ENCODE measurements at regions not wholly inside any gene's neighbourhood (a gene's known extent, or its start where the extent isn't known, plus 50 kb on each side); places are given as distances from the start of the nearest gene placed in this dataset.
A peak's percentile ranks its signal among the peaks of the same experiment; 100 is the strongest.

DNA sequence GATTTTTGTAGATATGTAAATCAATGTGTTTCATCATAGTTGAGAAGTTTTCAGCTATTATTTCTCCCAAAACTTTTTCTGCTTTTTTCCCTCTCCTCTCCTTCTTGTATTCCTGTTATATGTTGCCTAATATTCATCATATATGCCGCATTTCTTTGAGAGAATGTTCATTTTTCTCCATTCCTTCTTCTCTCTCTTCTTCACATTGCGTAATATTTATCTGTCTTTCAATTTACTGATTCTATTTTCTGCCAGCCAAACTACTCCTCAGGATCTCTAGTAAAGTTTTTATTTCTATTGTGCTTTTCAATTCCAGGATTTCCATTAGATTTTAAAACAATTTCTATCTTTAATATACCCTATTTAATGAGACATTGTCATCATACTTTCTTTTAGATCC is 896.8 kb downstream of the EPHA7 start:
- Histone ChIP-seq H3K4me3 (no peak overlapping the region), H3K27ac (no peak overlapping the region), H3K4me2 (no peak overlapping the region), H4K20me1 (no peaks in the 10 kb centered on the region), H3K9me3 (no peaks in the 10 kb centered on the region), H3K4me1 (no peaks in the 10 kb centered on the region), H3K27me3 (no peaks in the 10 kb centered on the region), H3K9ac (no peak overlapping the region), H3K36me3 (no peaks in the 10 kb centered on the region)
- peak; percentile 44; the same call in 1 of the 2 replicates for TF ChIP-seq Cebpa-rat (IDR thresholded peaks at IDR 0.05)

DNA sequence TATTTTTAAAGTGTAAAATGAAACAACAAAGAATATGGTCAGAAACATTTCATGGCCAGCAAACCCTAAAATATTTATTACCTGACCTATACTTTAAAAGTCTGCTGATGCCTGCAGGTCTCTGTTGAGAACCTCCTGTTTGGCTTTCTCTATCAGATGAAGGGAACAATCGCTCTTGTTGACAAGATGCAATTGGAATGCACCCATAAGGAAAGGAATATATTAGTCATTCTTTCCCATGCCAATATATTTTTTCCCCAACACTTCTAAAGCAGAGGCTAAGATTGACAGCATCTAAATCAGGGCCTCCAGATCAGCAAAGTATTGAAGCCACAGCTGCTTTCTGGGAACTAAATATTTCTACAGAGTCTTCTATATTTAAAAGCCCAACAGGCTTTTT is 897.8 kb downstream of the EPHA7 start:
- no peaks in the 10 kb centered on the region for H3K9me3 ChIP-seq
- no peak overlapping the region for H3K4me2 ChIP-seq
- H3K27me3 ChIP-seq: no peaks in the 10 kb centered on the region
- H3K4me1 ChIP-seq: no peaks in the 10 kb centered on the region
- no peaks in the 10 kb centered on the region for H3K36me3 ChIP-seq
- no peak overlapping the region for H3K4me3 ChIP-seq
- H4K20me1 ChIP-seq: no peaks in the 10 kb centered on the region
- TF ChIP-seq Cebpa-rat (IDR thresholded peaks at IDR 0.05): no peak
- H3K9ac ChIP-seq: no peak overlapping the region
- no peak overlapping the region for H3K27ac ChIP-seq

DNA sequence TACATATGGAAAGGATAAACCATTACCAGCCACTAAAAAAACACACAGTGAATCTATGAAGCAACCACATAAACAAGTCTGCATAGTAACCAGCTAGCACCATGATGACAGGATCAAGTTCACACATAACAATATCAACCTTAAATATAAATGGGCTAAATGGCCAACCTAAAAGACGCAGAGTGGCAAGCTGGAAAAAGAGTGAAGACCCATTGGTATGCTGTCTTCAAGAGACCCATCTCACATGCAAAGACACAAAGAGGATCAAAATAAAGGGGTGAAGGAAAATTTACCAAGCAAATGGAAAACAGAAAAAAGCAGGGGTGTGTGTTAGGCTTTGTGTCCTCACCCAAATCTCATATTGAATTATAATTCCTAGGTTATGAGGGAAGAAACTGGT is 909.2 kb downstream of the EPHA7 start:
- Histone ChIP-seq H3K9me3 (peaks cover 37% of the 10 kb centered on the region), H3K36me3 (no peaks in the 10 kb centered on the region), H4K20me1 (no peaks in the 10 kb centered on the region), H3K4me2 (no peak overlapping the region), H3K4me1 (no peaks in the 10 kb centered on the region), H3K4me3 (no peak overlapping the region), H3K27me3 (no peaks in the 10 kb centered on the region), H3K9ac (no peak overlapping the region), H3K27ac (no peak overlapping the region)
- no peak for TF ChIP-seq Cebpa-rat (IDR thresholded peaks at IDR 0.05)

DNA sequence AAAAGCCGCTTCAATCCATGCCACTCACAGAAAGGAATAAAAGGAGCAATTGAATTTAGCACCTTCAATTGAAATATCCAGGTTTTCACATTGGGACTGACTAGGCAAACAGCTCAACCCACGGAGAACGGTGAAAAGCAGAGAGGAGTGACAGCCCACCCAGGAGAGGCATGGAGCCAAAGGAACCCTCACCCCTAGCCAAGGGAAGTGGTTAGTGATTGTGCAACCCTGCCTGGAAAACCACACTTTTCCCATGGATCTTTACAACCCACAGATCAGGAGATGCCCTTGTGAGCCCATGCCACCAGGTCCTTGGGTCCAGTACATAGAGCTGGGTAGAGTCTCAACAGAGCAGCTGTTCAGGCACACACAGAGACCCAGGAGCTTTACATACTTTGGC is 911.8 kb downstream of the EPHA7 start:
- no peaks in the 10 kb centered on the region for H3K4me1 ChIP-seq
- no peaks in the 10 kb centered on the region for H3K36me3 ChIP-seq
- no peak overlapping the region for H3K27ac ChIP-seq
- no peak overlapping the region for H3K4me3 ChIP-seq
- H3K9ac ChIP-seq: no peak overlapping the region
- no peak overlapping the region for H3K4me2 ChIP-seq
- peaks cover 37% of the 10 kb centered on the region for H3K9me3 ChIP-seq
- no peaks in the 10 kb centered on the region for H4K20me1 ChIP-seq
- no peaks in the 10 kb centered on the region for H3K27me3 ChIP-seq
- TF ChIP-seq Cebpa-rat (IDR thresholded peaks at IDR 0.05): no peak

DNA sequence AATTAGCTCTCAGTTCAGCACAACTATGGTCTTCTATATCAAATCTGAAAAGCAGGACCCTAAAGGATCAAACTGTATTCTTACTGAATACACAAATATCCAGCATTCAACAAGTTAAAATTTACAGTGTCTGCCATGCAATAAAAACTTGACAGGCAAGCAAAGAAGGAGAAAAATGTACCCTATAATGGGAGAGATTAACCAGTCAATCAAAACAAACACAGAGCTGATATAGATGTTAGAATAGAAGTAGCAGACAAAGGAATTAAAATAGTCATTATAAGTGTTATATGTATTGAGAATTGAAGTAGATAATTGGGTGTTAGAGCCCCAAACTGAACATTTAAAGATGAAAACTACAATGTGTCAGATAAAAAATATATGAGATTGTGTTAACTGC is 914.9 kb downstream of the EPHA7 start:
- no peaks in the 10 kb centered on the region for H3K4me1 ChIP-seq
- H3K27me3 ChIP-seq: no peaks in the 10 kb centered on the region
- peaks cover 14% of the 10 kb centered on the region for H3K9me3 ChIP-seq
- H3K4me2 ChIP-seq: no peak overlapping the region
- H3K4me3 ChIP-seq: no peak overlapping the region
- H3K27ac ChIP-seq: no peak overlapping the region
- no peak for TF ChIP-seq Cebpa-rat (IDR thresholded peaks at IDR 0.05)
- no peaks in the 10 kb centered on the region for H3K36me3 ChIP-seq
- H3K9ac ChIP-seq: no peak overlapping the region
- no peaks in the 10 kb centered on the region for H4K20me1 ChIP-seq

DNA sequence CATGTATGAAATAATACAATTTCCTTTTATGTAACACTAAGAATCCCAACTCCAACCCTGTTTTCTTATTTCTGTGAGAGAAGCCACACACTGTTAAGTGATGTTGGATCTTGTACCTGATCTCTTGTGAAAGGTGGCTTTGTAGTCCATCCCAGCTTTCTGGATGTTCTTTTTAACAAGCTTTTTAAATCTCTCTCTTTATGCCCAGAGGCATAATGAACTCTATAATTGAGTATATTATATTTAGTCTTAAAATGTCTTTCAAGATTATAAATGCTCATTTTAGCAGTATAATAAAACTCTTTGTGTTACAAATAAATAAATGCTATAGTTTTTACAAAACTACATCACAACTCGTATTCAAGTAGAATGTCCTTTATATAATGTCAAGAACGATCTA is 922.1 kb downstream of the EPHA7 start:
- Histone ChIP-seq H3K4me2 (no peak overlapping the region), H3K4me1 (no peaks in the 10 kb centered on the region), H3K4me3 (no peak overlapping the region), H3K36me3 (no peaks in the 10 kb centered on the region), H4K20me1 (no peaks in the 10 kb centered on the region), H3K27ac (no peak overlapping the region), H3K9me3 (no peaks in the 10 kb centered on the region), H3K27me3 (no peaks in the 10 kb centered on the region), H3K9ac (no peak overlapping the region)
- TF ChIP-seq Cebpa-rat (IDR thresholded peaks at IDR 0.05): no peak

DNA sequence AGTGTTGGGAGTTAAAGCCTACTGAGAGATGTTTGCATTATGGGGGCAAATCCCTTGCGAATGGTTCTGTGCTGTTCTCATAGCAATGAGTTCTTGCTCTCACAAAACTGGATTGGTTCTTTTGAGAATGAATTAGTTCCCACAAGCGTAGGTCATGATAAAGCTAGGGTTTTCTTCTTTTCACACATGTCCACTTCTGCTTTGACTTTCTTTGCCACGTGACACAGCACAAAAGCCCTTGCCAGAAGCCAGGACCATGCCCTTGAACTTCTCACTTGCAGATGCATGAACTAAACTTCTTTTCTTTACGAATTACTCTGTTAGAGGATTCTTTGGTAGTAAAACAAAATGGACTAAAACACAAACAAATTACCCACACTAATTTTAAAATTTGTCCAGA is 922.8 kb downstream of the EPHA7 start:
- no peaks in the 10 kb centered on the region for H3K36me3 ChIP-seq
- no peak overlapping the region for H3K27ac ChIP-seq
- no peak overlapping the region for H3K4me2 ChIP-seq
- H3K27me3 ChIP-seq: no peaks in the 10 kb centered on the region
- H3K9me3 ChIP-seq: no peaks in the 10 kb centered on the region
- no peaks in the 10 kb centered on the region for H3K4me1 ChIP-seq
- no peaks in the 10 kb centered on the region for H4K20me1 ChIP-seq
- H3K4me3 ChIP-seq: no peak overlapping the region
- TF ChIP-seq Cebpa-rat (IDR thresholded peaks at IDR 0.05): no peak
- no peak overlapping the region for H3K9ac ChIP-seq

DNA sequence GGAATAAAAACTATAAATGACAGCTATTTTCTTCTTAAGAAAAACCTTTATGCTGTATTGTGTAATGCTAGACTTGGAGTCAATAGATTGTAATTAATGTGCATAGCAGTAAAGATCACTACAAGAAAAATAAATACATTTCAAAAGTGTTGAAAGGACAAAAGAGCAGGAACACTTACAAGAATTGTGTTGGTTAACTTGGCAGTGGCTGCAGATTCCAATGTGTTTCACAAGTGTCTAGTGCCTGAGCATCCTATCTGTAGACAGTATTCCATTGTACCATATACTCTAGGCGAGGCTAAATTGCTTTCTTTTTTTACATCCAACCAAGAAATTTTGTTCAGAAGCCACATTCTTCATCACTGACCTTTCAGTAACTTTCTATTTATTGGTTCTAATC is 924.1 kb downstream of the EPHA7 start:
- no peak overlapping the region for H3K27ac ChIP-seq
- no peak overlapping the region for H3K4me3 ChIP-seq
- no peaks in the 10 kb centered on the region for H3K27me3 ChIP-seq
- H3K36me3 ChIP-seq: no peaks in the 10 kb centered on the region
- no peaks in the 10 kb centered on the region for H3K9me3 ChIP-seq
- no peaks in the 10 kb centered on the region for H3K4me1 ChIP-seq
- H3K9ac ChIP-seq: no peak overlapping the region
- no peak for TF ChIP-seq Cebpa-rat (IDR thresholded peaks at IDR 0.05)
- H4K20me1 ChIP-seq: no peaks in the 10 kb centered on the region
- no peak overlapping the region for H3K4me2 ChIP-seq

DNA sequence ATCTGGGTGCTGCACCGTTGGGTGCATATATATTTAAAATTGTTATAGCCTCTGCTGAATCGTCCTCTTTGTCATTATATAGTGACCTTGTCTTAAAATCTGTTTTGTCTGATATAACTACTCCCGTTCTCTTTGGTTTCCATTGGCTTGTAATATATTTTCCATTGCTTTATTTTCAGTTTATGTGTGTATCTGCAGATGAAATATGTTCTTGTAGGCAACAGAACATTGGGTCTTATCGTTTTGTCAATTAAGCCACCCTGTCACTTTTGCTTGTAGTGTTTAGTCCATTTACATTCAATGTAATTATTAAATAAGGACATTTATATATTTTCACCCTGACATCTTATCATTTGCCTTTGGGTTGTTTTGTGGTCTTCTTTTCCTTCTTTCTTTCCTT is 933.9 kb downstream of the EPHA7 start:
- H3K9me3 ChIP-seq: peaks cover 6% of the 10 kb centered on the region; the same call in 1 of the 2 replicates
- H3K27ac ChIP-seq: no peak overlapping the region
- no peaks in the 10 kb centered on the region for H4K20me1 ChIP-seq
- H3K27me3 ChIP-seq: no peaks in the 10 kb centered on the region
- H3K4me2 ChIP-seq: no peak overlapping the region
- no peak overlapping the region for H3K9ac ChIP-seq
- no peak overlapping the region for H3K4me3 ChIP-seq
- no peaks in the 10 kb centered on the region for H3K36me3 ChIP-seq
- TF ChIP-seq Cebpa-rat (IDR thresholded peaks at IDR 0.05): no peak
- H3K4me1 ChIP-seq: no peaks in the 10 kb centered on the region

DNA sequence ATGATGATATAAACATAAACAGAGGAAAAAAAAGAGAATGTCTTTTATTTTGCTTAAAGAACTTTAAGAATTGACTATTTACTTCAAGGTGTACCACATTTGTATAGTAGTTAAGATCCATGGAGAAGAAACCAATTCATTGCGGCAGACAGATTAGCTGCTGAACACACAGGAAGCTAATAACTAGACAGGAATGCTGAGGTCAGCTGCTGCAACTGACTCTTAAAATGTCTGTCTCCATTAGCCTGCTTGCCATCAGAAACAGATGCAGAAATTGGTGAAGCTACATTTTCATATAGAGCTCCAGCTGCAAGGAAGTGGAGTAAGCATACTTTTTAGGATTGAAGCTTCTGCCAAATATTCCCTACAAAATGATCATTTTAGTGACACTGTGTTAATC is 939.5 kb downstream of the EPHA7 start:
- Histone ChIP-seq H3K9ac (no peak overlapping the region), H3K4me1 (no peaks in the 10 kb centered on the region), H3K36me3 (no peaks in the 10 kb centered on the region), H3K9me3 (no peaks in the 10 kb centered on the region), H3K27ac (no peak overlapping the region), H3K4me3 (no peak overlapping the region), H4K20me1 (no peaks in the 10 kb centered on the region), H3K27me3 (no peaks in the 10 kb centered on the region), H3K4me2 (no peak overlapping the region)
- no peak for TF ChIP-seq Cebpa-rat (IDR thresholded peaks at IDR 0.05)

DNA sequence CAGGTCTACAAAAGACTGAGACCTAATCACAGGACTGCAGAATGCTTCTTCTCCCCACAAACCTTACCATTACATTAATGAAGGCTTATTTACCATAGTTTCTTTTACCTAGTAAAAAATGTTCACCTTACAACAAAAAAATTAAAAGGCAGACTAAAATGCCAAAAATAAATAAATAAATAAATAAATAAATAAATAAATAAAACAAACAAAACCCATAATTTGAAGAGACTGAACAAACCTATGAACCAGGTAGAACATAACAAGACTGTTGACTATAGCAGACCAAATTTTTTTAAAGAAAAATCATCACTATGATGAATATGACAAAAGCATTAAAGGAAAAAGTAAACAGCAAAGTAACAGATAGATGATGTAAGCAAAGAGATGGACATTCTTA is 946.3 kb downstream of the EPHA7 start:
- Histone ChIP-seq H3K4me2 (no peak overlapping the region), H3K4me3 (no peak overlapping the region), H3K9ac (no peak overlapping the region), H3K36me3 (no peaks in the 10 kb centered on the region), H3K27me3 (no peaks in the 10 kb centered on the region), H3K27ac (no peak overlapping the region), H3K4me1 (no peaks in the 10 kb centered on the region), H4K20me1 (no peaks in the 10 kb centered on the region), H3K9me3 (no peaks in the 10 kb centered on the region)
- TF ChIP-seq Cebpa-rat (IDR thresholded peaks at IDR 0.05): no peak

Data from BLaER1 (cell line).